ENCODE measurements at regions not wholly inside any gene's neighbourhood (a gene's known extent, or its start where the extent isn't known, plus 50 kb on each side); places are given as distances from the start of the nearest gene placed in this dataset.

GRCh38 chr2:228853151-228853550, 417.9 kb downstream of the PID1 start:
- TF ChIP-seq, protein P1, sequence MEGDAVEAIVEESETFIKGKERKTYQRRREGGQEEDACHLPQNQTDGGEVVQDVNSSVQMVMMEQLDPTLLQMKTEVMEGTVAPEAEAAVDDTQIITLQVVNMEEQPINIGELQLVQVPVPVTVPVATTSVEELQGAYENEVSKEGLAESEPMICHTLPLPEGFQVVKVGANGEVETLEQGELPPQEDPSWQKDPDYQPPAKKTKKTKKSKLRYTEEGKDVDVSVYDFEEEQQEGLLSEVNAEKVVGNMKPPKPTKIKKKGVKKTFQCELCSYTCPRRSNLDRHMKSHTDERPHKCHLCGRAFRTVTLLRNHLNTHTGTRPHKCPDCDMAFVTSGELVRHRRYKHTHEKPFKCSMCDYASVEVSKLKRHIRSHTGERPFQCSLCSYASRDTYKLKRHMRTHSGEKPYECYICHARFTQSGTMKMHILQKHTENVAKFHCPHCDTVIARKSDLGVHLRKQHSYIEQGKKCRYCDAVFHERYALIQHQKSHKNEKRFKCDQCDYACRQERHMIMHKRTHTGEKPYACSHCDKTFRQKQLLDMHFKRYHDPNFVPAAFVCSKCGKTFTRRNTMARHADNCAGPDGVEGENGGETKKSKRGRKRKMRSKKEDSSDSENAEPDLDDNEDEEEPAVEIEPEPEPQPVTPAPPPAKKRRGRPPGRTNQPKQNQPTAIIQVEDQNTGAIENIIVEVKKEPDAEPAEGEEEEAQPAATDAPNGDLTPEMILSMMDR (IDR thresholded peaks at IDR 0.05; ENCODE audit: low read depth, low read length), result no peak
- DNase-seq, result no peak
- H3K9me3 ChIP-seq, result no peaks in the 10 kb centered on the region
- no peaks in the 10 kb centered on the region for H3K4me1 ChIP-seq
- no peak overlapping the region for H3K4me3 ChIP-seq (ENCODE audit: low read depth, low read length)
- no peaks in the 10 kb centered on the region for H3K27me3 ChIP-seq
- no peaks in the 10 kb centered on the region for H3K36me3 ChIP-seq

GRCh38 chr2:228848638-228849037, 422.4 kb downstream of the PID1 start:
- TF ChIP-seq, protein P1 (IDR thresholded peaks at IDR 0.05; ENCODE audit: low read depth, low read length), result no peak

GRCh38 chr2:228847684-228848083, 423.4 kb downstream of the PID1 start:
- TF ChIP-seq, protein P1 (IDR thresholded peaks at IDR 0.05; ENCODE audit: low read depth, low read length), result no peak
- Histone ChIP-seq H3K27me3 (no peaks in the 10 kb centered on the region), H3K36me3 (no peaks in the 10 kb centered on the region), H3K4me3 (ENCODE audit: low read depth, low read length) (no peak overlapping the region), H3K4me1 (no peaks in the 10 kb centered on the region), H3K9me3 (no peaks in the 10 kb centered on the region)
- no peak for DNase-seq

More at GRCh38 chr2:228848638-228849037, 422.4 kb downstream of the PID1 start:
- Histone ChIP-seq H3K36me3 (no peaks in the 10 kb centered on the region), H3K9me3 (no peaks in the 10 kb centered on the region), H3K27me3 (no peaks in the 10 kb centered on the region), H3K4me3 (ENCODE audit: low read depth, low read length) (no peak overlapping the region), H3K4me1 (no peaks in the 10 kb centered on the region)
- DNase-seq, result no peak

DNA sequence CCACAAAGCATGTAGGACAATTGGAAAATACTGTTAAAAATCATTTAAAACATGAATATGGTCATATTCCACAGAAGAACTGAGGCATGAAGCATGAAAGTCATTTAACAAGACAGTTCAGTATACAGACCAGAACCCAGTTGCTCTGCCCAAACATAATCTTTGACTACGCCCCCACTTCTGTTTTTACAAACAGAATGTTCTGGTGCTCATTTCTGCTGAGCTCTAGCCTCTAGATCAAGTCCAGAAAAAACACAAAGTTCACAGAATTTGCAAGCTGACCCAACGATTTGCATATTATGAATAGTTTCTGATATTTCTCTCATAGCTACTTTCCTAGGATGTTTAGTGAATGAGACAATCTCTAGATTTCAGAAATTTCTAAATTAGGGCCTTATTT, 424.9 kb downstream of the PID1 start:
- Histone ChIP-seq H3K4me3 (ENCODE audit: low read depth, low read length) (no peak overlapping the region), H3K4me1 (no peaks in the 10 kb centered on the region), H3K36me3 (no peaks in the 10 kb centered on the region), H3K9me3 (no peaks in the 10 kb centered on the region), H3K27me3 (no peaks in the 10 kb centered on the region)
- no peak for DNase-seq
- TF ChIP-seq, protein P1 (IDR thresholded peaks at IDR 0.05; ENCODE audit: low read depth, low read length), result no peak

GRCh38 chr2:228845162-228845925, 425.7 kb downstream of the PID1 start:
- Histone ChIP-seq H3K4me1 (no peaks in the 10 kb centered on the region), H3K4me3 (ENCODE audit: low read depth, low read length) (no peak overlapping the region), H3K36me3 (no peaks in the 10 kb centered on the region), H3K9me3 (no peaks in the 10 kb centered on the region), H3K27me3 (no peaks in the 10 kb centered on the region)
- DNase-seq, result no peak
- TF ChIP-seq, protein P1 (IDR thresholded peaks at IDR 0.05; ENCODE audit: low read depth, low read length), result no peak

DNA sequence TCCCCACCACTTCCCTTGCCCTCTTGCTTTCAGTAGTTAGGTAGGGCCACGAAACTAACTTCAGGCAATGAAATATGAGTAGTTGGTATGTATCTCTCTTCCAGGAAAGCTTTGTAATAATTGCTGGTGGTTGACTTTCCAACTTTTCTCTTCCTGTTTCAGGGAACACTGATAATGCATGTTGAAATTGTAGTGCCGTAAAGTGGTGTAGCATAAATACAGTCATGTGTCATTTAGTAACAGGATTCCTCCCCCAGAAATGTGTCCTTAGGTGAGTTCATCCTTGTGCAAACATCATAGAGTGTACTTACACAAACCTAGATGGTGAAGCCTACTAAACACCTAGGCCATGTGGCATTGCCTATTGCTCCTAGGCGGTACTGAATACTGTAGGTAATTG, 429.2 kb downstream of the PID1 start:
- TF ChIP-seq, protein P1 (IDR thresholded peaks at IDR 0.05; ENCODE audit: low read depth, low read length), result no peak
- DNase-seq, result no peak
- Histone ChIP-seq H3K27me3 (no peaks in the 10 kb centered on the region), H3K36me3 (no peaks in the 10 kb centered on the region), H3K4me3 (ENCODE audit: low read depth, low read length) (no peak overlapping the region), H3K4me1 (no peaks in the 10 kb centered on the region), H3K9me3 (no peaks in the 10 kb centered on the region)
